MV-4-11 (cell line): ENCODE measurements at regions not wholly inside any gene's neighbourhood (a gene's known extent, or its start where the extent isn't known, plus 50 kb on each side); places are given as distances from the start of the nearest gene placed in this dataset.
"Not testable (repeated sequence)": the region's sequence is repeated elsewhere in the genome, so short reads cannot be mapped to it uniquely, and the experiment has no call there.

Experiments
- DNase-seq: peaks from one replicate; lab custom pipeline; 2025; lab: John Stamatoyannopoulos, UW

- DNase-seq = no peak
Measured at GRCh38 chr6:164694386-164694785, 615.0 kb downstream of the C6orf118 start.

- no peak for DNase-seq
Measured at GRCh38 chr6:164693944-164694343, 615.5 kb downstream of the C6orf118 start.

GRCh38 chr6:164692772-164693510, 616.5 kb downstream of the C6orf118 start:
- no peak for DNase-seq

GRCh38 chr6:164690702-164691500, 618.5 kb downstream of the C6orf118 start:
- no peak for DNase-seq

GRCh38 chr6:164690241-164690640, 619.2 kb downstream of the C6orf118 start:
- DNase-seq = no peak

- no peak for DNase-seq
Measured at GRCh38 chr6:164665328-164665727, 644.1 kb downstream of the C6orf118 start.

- no peak for DNase-seq
Measured at GRCh38 chr6:164663634-164664033, 645.8 kb downstream of the C6orf118 start.

GRCh38 chr6:164661716-164662115, 647.7 kb downstream of the C6orf118 start:
- no peak for DNase-seq

- DNase-seq = no peak
Measured at GRCh38 chr6:164660781-164661180, 648.6 kb downstream of the C6orf118 start.

GRCh38 chr6:164640956-164641355, 668.4 kb downstream of the C6orf118 start:
- DNase-seq = no peak

- no peak for DNase-seq
Measured at GRCh38 chr6:164628302-164628931, 681.0 kb downstream of the C6orf118 start.

GRCh38 chr6:164616917-164617524, 692.4 kb downstream of the C6orf118 start:
- no peak for DNase-seq

- no peak for DNase-seq
Measured at GRCh38 chr6:164612751-164613150, 696.7 kb downstream of the C6orf118 start.

- not testable (repeated sequence) for DNase-seq
Measured at GRCh38 chr6:164610859-164611258, 698.5 kb downstream of the C6orf118 start.

GRCh38 chr6:164602415-164602814, 707.0 kb downstream of the C6orf118 start:
- not testable (repeated sequence) for DNase-seq

GRCh38 chr6:164581563-164581962, 727.8 kb downstream of the C6orf118 start:
- DNase-seq = no peak

GRCh38 chr6:164579035-164579434, 730.4 kb downstream of the C6orf118 start:
- DNase-seq = no peak

GRCh38 chr6:164578616-164579015, 730.8 kb downstream of the C6orf118 start:
- no peak for DNase-seq

GRCh38 chr6:164570801-164571200, 738.6 kb downstream of the C6orf118 start:
- DNase-seq = no peak

GRCh38 chr6:164569509-164569908, 739.9 kb downstream of the C6orf118 start:
- no peak for DNase-seq

- DNase-seq = no peak
Measured at GRCh38 chr6:164563924-164564323, 745.5 kb downstream of the C6orf118 start.

- no peak for DNase-seq
Measured at GRCh38 chr6:164561656-164562055, 747.7 kb downstream of the C6orf118 start.
